ENCODE measurements at regions not wholly inside any gene's neighbourhood (a gene's known extent, or its start where the extent isn't known, plus 50 kb on each side); places are given as distances from the start of the nearest gene placed in this dataset.

- no peak overlapping the region for H3K4me3 ChIP-seq (ENCODE audit: low read depth, low read length)
- no peak for DNase-seq (ENCODE audit: low read depth, low spot score)
- ChIA-PET CTCF (no interaction called here), POLR2A (no interaction called here)
- TF ChIP-seq, protein P1, sequence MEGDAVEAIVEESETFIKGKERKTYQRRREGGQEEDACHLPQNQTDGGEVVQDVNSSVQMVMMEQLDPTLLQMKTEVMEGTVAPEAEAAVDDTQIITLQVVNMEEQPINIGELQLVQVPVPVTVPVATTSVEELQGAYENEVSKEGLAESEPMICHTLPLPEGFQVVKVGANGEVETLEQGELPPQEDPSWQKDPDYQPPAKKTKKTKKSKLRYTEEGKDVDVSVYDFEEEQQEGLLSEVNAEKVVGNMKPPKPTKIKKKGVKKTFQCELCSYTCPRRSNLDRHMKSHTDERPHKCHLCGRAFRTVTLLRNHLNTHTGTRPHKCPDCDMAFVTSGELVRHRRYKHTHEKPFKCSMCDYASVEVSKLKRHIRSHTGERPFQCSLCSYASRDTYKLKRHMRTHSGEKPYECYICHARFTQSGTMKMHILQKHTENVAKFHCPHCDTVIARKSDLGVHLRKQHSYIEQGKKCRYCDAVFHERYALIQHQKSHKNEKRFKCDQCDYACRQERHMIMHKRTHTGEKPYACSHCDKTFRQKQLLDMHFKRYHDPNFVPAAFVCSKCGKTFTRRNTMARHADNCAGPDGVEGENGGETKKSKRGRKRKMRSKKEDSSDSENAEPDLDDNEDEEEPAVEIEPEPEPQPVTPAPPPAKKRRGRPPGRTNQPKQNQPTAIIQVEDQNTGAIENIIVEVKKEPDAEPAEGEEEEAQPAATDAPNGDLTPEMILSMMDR (IDR thresholded peaks at IDR 0.05; ENCODE audit: insufficient read depth, low read length, missing control alignments), result no peak
Measured at GRCh38 chr9:86459599-86460155, 105.5 kb upstream of the TUT7 start.

DNA sequence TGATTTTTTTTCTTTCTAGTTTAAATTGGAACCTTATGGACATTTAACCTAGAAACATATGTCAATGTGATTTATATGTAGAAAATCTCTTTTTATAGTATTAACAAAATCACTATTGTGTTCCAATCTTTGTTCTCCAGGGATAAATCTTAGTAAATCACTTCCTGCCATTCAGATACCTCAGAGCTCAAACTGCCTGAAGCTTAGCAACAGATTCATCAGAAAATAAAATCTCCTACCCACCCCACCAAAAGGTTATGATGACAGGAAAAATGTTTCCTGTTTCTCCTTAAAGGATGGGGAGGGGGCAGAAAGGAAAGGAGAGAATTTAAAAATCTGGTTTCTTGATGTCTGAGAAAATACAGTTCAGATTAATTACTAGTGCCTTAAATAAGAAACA is 105.0 kb upstream of the TUT7 start:
- no peak overlapping the region for H3K4me3 ChIP-seq (ENCODE audit: low read depth, low read length)
- no peak for DNase-seq (ENCODE audit: low read depth, low spot score)
- CTCF ChIA-PET, result no interaction called here

DNA sequence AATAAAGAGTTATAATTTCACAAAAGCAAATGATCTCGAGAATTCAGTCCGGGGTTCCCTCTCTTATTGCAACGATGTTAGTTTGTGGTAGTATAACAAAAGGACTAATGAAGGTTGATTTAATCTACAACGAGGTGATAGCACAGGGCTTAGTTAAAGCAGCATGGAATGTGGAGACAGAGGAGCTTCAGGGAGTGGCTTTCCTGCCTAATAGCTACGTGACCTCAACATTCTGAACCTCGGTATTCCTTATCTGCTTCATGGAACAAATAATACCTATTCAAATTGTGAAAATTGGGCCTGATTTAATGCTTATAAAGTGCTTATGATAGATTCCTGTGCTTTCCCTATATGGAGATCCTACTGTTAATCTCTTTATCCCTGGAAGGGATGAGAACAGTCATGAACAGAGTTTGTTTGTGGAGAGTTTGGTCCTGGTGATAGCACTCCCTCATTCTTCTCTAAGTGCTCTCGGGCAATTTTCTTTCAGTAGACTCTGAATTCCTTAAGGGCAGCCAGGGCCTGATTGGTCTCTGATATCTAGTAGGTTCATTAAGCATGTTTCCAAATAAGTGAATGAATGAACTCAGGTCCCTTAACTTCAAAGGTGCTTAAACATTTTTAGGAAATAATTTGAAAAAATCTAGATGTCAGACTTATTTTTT is 104.1 kb upstream of the TUT7 start:
- no peak overlapping the region for H3K4me3 ChIP-seq (ENCODE audit: low read depth, low read length)
- TF ChIP-seq, protein P1 (IDR thresholded peaks at IDR 0.05; ENCODE audit: insufficient read depth, low read length, missing control alignments), result no peak
- ChIA-PET POLR2A (no interaction called here), CTCF (interaction anchor here (0.9 to 1.8 kb wide), 2 partner anchors 23 to 44 kb away, joined by 6 to 7 read pairs; no protein-coding TSS in a partner anchor)
- no peak for DNase-seq (ENCODE audit: low read depth, low spot score)

More for the DNA sequence above, 105.0 kb upstream of the TUT7 start:
- TF ChIP-seq, protein P1 (IDR thresholded peaks at IDR 0.05; ENCODE audit: insufficient read depth, low read length, missing control alignments), result no peak
- POLR2A ChIA-PET, result no interaction called here

DNA sequence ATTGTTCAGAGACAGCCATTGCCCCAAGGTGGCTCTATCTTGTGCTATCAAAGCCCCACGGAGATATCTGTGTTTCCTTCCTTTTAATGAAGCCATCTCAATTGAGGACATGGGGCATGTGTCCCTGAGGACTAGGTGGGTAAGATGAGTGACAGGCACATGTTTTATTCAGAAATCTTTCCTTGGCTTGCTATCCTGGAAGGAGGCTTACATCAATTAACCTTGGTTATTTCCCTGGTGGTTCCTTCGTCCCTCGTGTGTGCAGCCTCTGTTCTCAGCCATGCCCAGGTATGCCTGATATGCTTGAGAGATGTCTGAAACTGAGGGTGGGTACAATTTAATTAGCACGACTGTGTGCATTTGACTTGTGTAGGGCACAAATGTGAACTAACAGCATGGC is 102.2 kb upstream of the TUT7 start:
- H3K4me3 ChIP-seq (ENCODE audit: low read depth, low read length), result no peak overlapping the region
- ChIA-PET CTCF (interaction anchor here (1.2 to 1.8 kb wide), 2 partner anchors 21 to 23 kb away, joined by 3 to 7 read pairs; no protein-coding TSS in a partner anchor), POLR2A (no interaction called here)
- no peak for DNase-seq (ENCODE audit: low read depth, low spot score)
- TF ChIP-seq, protein P1 (IDR thresholded peaks at IDR 0.05; ENCODE audit: insufficient read depth, low read length, missing control alignments), result no peak

- CTCF ChIA-PET, result interaction anchor here (1.4 to 2.0 kb wide), 3 partner anchors 9 to 34 kb away, joined by 3 to 12 read pairs (median 6); no protein-coding TSS in a partner anchor
- no peak overlapping the region for H3K4me3 ChIP-seq (ENCODE audit: low read depth, low read length)
- TF ChIP-seq, protein P1 (IDR thresholded peaks at IDR 0.05; ENCODE audit: insufficient read depth, low read length, missing control alignments), result no peak
- no peak for DNase-seq (ENCODE audit: low read depth, low spot score)
- POLR2A ChIA-PET, result no interaction called here
Measured at GRCh38 chr9:86454701-86455615, 100.7 kb upstream of the TUT7 start.
